HG03039 (cell line): ENCODE measurements at regions not wholly inside any gene's neighbourhood (a gene's known extent, or its start where the extent isn't known, plus 50 kb on each side); places are given as distances from the start of the nearest gene placed in this dataset.

Experiments used
- ATAC-seq: cut with Tn5 transposase; IDR thresholded peaks from one replicate; pipeline ENCODE4 v1.9.1; 2021; ENCODE audit warnings: mild to moderate bottlenecking, moderate library complexity; ENCODE audit not compliant: unreplicated experiment

- no peak for ATAC-seq
Observed at GRCh38 chr6:17047889-17048288, 54.0 kb upstream of the STMND1 start.

DNA sequence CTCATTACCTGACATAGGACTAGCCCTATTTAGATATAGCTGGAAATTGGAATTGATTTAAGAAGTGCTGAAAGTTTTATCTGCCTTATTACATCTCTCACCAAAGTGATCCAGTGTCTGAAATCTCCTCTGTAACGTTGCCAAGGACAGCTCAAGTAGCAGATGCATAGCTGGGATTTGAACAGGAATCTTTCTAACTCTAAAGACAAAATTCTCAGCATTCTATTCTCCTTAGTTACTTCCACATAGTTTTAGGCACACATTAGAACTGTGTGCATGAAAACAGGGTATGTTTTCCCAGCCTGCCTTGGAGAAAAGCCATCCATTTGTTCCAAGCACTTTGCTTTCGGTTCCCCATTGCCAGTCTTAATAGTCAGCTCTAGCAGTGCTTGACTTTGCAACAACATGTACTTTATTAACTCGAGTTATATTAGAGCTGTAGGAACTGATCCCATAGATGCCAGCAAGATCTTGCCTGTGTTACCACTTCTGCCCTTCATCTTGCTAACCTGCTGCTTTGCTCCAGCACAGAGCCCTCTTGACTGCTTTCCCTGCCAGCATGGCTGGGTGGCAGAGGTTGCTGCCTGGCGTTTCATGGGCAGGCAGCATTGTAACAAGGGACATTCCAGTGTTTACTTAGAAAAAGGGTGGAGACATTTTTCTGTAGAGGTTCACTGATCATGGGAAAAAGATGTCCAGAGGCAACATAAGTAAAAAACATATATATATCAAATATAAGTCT lies 56.1 kb upstream of the STMND1 start:
- no peak for ATAC-seq

GRCh38 chr6:17043148-17043522 lies 58.7 kb upstream of the STMND1 start:
- ATAC-seq, result no peak

DNA sequence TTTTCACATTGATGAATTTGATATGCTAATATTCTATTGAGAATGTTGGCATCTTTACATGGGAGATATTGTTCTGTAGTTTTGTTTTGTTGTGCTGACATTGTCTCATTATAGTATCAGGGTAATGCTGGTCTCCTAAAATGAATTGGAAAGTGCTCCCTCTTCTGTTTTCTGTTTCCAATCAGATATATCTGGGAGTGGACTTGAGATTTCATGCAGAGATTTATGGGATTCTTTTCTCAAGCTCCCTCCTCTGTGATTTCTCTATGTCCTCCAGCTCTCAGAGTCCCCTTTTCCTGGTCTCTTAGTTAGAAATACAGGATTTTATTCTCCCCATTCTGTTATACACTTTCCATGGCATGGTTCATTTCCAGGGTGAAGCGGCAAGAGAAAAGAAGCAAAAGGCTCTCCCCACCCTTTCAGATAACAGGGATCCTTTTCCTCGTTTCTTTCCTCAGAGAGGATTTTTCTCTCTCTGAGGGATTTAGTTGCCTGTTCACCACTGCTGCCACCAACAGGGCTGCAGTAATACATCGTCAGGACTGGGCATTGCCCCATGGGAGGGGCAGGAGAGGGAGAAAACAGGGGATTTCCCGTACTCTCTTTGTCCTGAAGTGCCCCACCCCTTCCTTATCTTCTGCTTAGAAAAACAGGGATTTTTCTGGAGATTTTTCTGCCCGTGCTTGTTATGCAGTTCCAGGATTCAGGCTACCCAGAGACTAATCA lies 59.3 kb upstream of the STMND1 start:
- ATAC-seq, result no peak

- no peak for ATAC-seq
Observed at GRCh38 chr6:17039266-17039665, 62.6 kb upstream of the STMND1 start.

DNA sequence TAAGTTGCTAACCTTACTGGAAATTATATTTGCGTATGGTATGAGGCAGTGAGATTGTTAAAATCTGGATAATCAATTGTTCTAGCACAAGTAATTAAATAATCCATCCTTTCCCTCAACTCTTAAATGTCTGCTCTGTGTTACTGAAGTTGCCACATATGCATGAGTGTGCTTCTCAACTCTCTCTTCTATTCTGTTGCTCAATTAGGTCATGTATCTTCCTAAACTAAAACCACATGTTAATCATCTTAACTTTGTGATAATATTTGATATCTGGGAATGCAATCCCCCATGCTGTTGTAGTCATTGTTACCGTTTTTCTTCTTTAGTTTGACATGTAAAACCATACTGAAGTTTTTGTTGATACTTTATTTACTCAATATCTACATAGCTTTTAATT lies 63.5 kb upstream of the STMND1 start:
- ATAC-seq, result no peak

- no peak for ATAC-seq
Observed at GRCh38 chr6:17036065-17036393, 65.8 kb upstream of the STMND1 start.

DNA sequence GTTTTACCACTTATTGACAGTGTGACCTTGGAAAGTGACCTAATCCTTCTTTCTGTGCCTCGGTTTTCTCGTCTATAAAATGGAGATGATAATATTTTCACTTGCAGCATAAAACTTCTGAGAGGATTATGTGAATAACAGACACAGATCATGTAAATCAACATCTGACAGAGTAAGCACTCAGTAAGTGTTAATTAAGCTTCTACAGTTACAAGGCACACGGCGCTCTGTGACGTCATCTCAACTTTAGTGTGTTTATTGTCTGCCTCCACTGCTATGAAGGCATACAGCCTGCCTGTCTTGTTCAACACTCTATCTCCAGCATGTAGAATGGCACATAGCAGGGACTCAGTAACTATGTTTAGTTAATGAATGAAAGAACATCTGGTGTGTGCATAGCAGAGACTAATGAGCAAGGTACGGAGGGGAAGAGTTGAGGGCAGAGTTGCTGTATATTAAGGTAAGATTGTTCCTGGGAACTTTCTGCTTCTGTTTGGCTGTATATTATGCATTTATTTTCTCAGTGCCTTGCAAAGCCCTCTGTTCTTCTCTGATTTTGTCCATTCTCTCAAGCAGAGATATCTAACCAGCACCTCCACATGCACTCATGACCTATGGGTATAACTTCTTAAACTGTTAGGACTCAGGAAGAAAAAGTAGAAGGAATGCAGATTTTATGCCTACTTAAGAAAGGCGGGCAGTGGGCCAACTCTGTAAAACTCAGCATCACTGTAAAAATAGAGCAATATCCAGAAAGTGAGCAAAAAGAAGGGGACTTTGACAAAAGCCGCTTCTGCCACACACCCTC lies 66.4 kb upstream of the STMND1 start:
- no peak for ATAC-seq

DNA sequence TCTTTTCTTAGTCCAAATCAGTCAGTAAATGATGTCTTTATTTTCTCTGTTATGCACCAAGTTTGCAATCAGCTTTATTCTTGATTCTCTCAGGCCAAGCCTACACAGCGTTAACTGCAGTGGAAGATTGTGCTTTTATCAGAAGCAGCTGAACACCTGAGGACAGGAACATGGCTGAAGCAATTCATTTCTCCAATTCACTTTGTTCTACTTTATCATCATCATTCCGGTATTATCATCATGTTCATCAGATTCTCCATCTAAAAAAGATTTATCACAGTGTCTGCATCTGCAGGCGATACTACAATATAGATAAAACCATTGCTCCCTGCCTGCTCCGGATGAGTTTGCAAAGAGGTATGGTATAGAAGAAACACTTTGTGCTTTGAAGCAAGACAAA lies 68.1 kb upstream of the STMND1 start:
- ATAC-seq, result no peak

GRCh38 chr6:17032988-17033634 lies 68.7 kb upstream of the STMND1 start:
- ATAC-seq, result no peak

GRCh38 chr6:17032590-17032987 lies 69.3 kb upstream of the STMND1 start:
- ATAC-seq, result no peak

GRCh38 chr6:17031961-17032360 lies 69.9 kb upstream of the STMND1 start:
- ATAC-seq, result no peak

DNA sequence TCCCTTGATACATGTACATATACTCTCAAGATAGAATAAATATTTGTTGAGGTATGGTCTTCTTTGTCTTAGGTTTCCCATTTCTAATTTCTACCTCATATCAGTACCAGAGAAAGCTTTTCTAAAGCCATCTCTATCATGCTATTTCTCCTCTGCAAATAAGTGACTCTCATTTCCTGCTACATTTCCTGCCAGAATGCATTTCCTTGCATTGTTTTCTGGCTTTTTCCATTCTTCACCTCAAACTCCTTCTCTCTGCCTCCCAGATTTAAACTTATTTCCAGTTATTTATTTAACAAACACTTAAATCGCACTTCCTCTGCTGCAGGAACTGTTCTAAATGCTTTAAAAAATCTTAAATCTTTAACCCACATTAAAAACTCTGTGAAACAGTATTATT lies 74.4 kb upstream of the STMND1 start:
- no peak for ATAC-seq

DNA sequence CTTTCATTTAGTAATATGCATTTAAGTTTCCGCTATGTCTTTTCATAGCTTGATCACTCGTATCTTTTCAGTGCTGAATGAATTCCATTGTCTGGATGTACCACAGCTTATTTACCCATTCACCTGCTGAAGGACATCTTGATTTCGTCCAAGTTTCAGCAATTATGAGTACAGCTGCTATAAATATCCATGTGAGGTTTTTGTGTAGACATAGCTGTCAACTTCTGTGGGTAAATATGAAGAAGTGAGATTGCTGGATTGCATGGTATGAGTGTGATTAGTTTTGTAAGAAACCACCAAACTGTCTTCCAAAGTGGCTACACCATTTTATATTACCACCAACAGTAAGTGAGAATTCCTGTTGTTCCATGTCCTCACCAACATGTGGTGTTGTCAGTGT lies 79.2 kb upstream of the STMND1 start:
- no peak for ATAC-seq

- no peak for ATAC-seq
Observed at GRCh38 chr6:17021539-17021889, 80.3 kb upstream of the STMND1 start.

GRCh38 chr6:17020889-17021538 lies 80.8 kb upstream of the STMND1 start:
- no peak for ATAC-seq

- ATAC-seq, result no peak
Observed at GRCh38 chr6:17018425-17018824, 83.4 kb upstream of the STMND1 start.

DNA sequence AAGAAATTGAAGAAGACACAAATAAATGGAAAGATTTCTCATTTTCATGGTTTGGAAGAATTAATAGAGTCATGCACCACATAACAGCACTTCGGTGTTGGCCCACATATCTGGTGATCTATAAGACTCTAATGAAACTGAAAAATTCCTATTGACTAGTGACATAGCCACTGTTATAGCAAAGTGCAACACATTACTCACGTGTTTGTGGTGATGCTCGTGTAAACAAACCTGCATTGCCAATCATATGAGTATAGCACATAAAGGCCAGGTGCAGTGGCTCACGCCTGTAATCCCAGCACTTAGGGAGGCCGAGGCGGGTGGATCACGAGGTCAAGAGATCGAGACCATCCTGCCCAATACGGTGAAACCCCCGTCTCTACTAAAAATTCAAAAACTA lies 84.4 kb upstream of the STMND1 start:
- ATAC-seq, result no peak

DNA sequence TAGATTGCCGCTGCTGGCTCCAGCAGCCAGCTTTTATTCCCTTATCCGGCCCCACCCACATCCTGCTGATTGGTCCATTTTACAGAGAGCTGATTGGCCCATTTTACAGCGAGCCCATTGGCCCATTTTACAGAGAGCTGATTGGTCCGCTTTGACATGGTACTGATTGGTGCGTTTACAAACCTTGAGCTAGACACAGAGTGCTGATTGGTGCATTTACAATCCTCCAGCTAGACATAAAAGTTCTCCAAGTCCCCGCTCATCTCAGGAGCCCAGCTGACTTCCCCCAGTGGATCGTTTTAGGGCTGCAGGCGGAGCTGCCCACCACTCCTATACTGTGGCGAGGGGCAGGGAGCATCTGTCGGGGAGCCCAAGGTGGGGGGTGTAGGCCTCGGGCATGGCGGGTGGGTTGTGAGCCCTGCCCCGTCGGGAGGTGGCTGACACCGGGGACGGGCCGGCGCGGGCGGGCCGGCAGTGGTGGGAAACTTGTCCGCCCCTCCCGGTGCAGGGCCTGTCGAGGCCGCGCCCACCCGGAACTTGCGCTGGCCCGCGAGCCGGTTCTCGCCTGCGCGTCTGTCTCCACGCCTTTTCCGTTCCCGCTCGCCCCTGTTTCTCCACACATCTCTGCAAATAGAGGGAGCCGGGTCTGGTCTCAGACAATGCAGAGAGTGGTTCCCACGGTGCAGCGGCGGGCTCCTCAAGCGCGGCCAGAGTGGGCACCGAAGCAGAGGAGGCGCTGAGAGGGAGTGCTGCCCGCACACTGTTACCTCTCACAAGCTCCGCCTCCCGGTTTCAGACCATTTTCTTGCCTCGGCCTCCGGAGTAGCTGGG lies 86.1 kb upstream of the STMND1 start:
- ATAC-seq, result no peak

DNA sequence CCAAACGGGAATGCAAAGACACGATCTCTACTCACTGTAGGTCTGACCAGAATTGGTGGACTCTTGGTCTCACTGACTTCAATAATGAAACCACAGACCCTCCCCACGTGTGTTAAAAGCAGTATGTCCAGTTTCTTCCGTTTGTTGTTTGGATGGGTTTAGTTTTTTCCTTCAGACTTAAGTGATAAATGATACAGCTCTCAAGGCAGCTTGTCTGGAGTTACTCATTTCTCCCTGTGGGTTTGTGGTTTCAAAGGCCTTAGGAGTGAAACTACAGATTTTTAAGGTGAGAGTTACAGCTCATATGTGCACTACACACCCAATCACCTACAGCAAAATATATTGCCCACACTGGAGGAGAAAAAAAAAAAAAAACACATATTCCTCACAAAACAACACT lies 86.7 kb upstream of the STMND1 start:
- no peak for ATAC-seq
